HPDE6-E6E7 (cell line): ENCODE measurements at regions not wholly inside any gene's neighbourhood (a gene's known extent, or its start where the extent isn't known, plus 50 kb on each side); places are given as distances from the start of the nearest gene placed in this dataset.

ENCODE experiments used
- DNase-seq: peaks from one replicate; pipeline ENCODE4 v3.0.0; 2011; ENCODE audit warnings: missing footprints; ENCODE audit errors: extremely low spot score

- no peak for DNase-seq
Observed at GRCh38 chr1:80806431-80806830, 994.3 kb upstream of the ADGRL2 start.

- no peak for DNase-seq
Observed at GRCh38 chr1:80801695-80802094, 999.0 kb upstream of the ADGRL2 start.

GRCh38 chr1:80799457-80799856 is 1001.3 kb upstream of the ADGRL2 start:
- no peak for DNase-seq

GRCh38 chr1:80779275-80779674 is 1021.5 kb upstream of the ADGRL2 start:
- no peak for DNase-seq

GRCh38 chr1:80778094-80778840 is 1022.5 kb upstream of the ADGRL2 start:
- DNase-seq = no peak

GRCh38 chr1:80776266-80776665 is 1024.5 kb upstream of the ADGRL2 start:
- DNase-seq = no peak

- DNase-seq = no peak
Observed at GRCh38 chr1:80769208-80769750, 1031.5 kb upstream of the ADGRL2 start.

- DNase-seq = no peak
Observed at GRCh38 chr1:80767711-80768110, 1033.0 kb upstream of the ADGRL2 start.

GRCh38 chr1:80759354-80759753 is 1041.4 kb upstream of the ADGRL2 start:
- no peak for DNase-seq

GRCh38 chr1:80755944-80756343 is 1044.8 kb upstream of the ADGRL2 start:
- no peak for DNase-seq

- DNase-seq = no peak
Observed at GRCh38 chr1:80751204-80751603, 1049.5 kb upstream of the ADGRL2 start.

GRCh38 chr1:80731241-80731894 is 1069.4 kb upstream of the ADGRL2 start:
- DNase-seq = no peak

GRCh38 chr1:80722611-80723010 is 1078.1 kb upstream of the ADGRL2 start:
- DNase-seq = no peak

GRCh38 chr1:80706526-80706925 is 1094.2 kb upstream of the ADGRL2 start:
- no peak for DNase-seq

- DNase-seq = no peak
Observed at GRCh38 chr1:80678438-80678837, 1122.3 kb upstream of the ADGRL2 start.

GRCh38 chr1:80675454-80675853 is 1125.3 kb upstream of the ADGRL2 start:
- DNase-seq = no peak

GRCh38 chr1:80673935-80674597 is 1126.7 kb upstream of the ADGRL2 start:
- no peak for DNase-seq

GRCh38 chr1:80668372-80668771 is 1132.4 kb upstream of the ADGRL2 start:
- DNase-seq = no peak

- DNase-seq = no peak
Observed at GRCh38 chr1:80666073-80666472, 1134.7 kb upstream of the ADGRL2 start.

GRCh38 chr1:80659161-80659560 is 1141.6 kb upstream of the ADGRL2 start:
- no peak for DNase-seq

GRCh38 chr1:80657707-80658106 is 1143.0 kb upstream of the ADGRL2 start:
- no peak for DNase-seq

GRCh38 chr1:80657044-80657643 is 1143.6 kb upstream of the ADGRL2 start:
- DNase-seq = no peak
